ENCODE measurements at regions not wholly inside any gene's neighbourhood (a gene's known extent, or its start where the extent isn't known, plus 50 kb on each side); places are given as distances from the start of the nearest gene placed in this dataset.
"Not testable (repeated sequence)": the region's sequence is repeated elsewhere in the genome, so short reads cannot be mapped to it uniquely, and the experiment has no call there.

DNA sequence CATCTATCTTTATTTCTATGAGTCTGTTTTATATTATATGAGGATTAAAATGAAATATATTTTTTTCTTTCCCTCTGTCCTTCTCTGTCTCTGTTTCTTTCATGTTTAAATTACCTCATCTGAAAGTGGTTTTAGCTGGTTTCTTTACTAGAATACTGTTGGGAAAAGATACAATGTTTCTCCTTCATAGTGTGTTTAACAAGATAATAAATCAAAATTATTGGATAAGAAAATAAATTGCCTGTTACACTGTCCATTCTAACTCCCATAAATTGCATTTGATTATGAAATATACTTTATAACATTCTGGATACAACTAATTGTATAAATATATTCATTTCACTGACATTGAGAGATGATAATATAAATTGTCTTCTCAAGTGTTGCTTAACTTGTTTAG, 1168.0 kb downstream of the PLA2G4A start:
- DNase-seq (ENCODE audit: low read depth in 1 of 2, low spot score in 1 of 2): no peak

DNA sequence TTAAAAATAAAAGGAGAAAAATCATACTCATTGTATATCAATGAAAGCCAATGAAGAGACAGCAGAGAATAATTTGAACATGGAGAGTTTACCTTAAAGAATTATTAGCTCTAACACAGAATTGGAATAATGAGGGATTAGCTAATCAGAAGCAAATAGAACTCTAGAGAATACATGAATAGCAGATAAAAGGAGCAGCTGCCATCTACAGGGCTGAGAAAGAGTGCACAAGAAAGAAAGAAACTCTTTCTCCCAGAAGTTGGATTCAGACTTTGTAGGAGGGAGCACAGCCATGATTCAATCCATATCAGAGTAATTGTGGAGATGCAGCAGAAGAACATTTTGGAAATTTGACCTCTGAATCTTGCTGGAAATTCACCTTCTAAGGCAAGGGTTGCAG, 1171.2 kb downstream of the PLA2G4A start:
- no peak for DNase-seq (ENCODE audit: low read depth in 1 of 2, low spot score in 1 of 2)

DNA sequence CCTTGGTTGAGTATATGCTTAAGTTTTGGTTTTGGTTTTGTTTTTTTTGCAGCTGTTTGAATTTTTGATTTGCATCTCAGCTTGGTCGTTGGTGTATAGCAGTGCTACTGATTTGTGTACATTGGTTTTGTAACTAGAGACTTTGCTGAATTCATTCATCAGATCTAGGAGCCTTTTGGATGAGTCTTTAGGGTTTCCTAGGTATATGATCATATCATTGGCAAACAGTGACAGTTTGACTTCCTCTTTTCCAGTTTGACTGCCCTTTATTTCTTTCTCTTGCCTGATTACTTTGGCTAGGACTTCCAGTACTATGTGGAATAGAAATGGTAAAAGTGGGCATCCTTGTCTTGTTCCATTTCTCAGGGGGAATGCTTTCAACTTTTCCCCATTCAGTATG, 1174.9 kb downstream of the PLA2G4A start:
- not testable (repeated sequence) for DNase-seq (ENCODE audit: low read depth in 1 of 2, low spot score in 1 of 2)

DNA sequence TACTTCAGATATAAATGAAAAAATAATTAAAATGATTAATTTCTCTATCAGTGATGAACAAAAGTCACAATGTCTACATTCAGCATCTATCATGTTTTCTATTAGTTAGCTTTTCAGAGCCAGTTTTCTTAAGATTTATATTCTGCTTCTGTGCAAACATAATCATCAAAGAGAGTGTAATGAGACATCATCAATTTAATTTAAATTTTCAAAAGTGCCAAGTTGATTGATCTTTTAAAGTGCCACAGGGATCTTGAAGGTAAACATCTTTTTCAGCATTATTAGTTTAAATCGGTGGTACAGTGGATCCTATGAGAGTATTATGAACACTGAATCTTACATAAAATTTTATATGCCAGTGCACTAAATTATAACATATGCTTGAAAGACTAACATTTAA, 1176.1 kb downstream of the PLA2G4A start:
- no peak for DNase-seq (ENCODE audit: low read depth in 1 of 2, low spot score in 1 of 2)

DNA sequence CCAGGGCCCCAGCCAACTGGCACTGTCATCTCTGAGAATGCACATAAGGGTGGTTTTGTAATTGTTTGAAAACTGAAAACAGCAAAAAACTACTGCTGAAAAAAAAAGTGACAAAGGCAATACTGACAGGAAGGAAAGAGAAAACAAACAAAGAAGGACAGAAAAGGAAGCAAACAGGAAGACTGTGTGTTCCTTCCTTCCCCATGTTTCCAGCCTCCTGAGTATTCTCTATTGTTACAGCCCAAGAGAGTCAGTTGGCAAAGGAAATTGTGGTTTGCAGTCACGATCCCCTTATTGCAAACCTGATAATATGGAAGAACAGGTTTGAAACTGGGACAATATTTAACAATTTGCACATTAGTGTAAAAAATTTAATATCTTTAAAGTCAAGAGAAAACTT, 1177.6 kb downstream of the PLA2G4A start:
- DNase-seq (ENCODE audit: low read depth in 1 of 2, low spot score in 1 of 2): no peak

DNA sequence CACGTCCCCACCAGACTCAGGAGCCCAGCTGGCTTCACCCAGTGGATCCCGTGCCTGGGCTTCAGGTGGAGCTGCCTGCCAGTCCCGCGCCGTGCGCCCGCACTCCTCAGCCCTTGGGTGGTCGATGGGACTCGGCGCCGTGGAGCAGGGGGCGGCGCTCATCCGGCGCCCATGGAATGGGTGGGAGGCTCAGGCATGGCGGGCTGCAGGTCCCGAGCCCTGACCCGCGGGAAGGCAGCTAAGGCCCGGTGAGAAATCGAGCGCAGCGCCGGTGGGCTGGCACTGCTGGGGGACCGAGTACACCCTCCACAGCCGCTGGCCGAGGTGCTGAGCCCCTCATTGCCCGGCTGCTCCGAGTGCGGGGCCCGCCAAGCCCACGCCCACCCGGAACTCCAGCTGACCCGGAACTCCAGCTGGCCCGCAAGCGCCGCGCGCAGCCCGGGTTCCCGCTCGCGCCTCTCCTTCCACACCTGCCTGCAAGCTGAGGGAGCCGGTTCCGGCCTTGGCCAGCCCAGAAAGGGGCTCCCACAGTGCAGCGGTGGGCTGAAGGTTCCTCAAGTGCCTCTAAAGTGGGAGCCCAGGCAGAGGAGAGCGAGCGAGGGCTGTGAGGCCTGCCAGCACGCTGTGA, 1184.6 kb downstream of the PLA2G4A start:
- DNase-seq (ENCODE audit: low read depth in 1 of 2, low spot score in 1 of 2): not testable (repeated sequence)

DNA sequence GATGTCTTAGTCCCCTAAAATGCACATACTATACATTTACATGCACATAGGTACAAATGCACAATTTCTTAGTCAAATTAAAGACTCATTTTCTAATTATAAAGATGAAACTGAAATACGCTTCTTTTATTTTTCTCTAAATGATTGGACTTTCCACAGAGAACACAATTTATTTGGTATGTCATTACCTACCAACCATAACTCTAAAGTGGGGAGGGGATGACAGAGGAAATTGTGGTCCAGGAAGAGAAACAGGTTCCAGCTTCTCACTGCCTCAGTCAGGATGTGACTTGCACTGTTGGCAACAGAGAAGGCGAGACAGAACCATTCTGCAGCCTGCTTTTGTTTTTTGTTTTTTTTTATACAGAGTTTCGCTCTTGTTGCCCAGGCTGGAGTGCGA, 1189.2 kb downstream of the PLA2G4A start:
- DNase-seq (ENCODE audit: low read depth in 1 of 2, low spot score in 1 of 2): no peak

DNA sequence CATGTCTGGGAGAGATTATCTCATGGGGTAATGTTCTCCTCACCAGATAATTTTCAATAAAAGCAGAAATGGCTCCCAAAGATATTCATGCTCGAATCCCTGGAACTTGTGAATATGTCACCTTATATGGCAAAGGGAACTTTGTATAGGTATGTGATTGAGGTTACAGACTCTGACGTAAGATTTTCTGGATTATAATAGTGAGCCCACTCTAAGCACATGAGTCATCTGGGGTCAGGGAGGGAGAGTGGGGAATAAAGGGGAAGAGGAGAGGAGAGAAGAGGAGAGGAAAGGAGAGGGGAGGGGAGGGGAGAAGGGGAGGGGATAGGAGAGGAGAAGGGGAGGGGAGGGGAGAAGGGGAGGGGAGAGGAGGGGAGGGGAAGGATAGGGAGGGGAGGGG, 1193.9 kb downstream of the PLA2G4A start:
- DNase-seq (ENCODE audit: low read depth in 1 of 2, low spot score in 1 of 2): no peak

DNA sequence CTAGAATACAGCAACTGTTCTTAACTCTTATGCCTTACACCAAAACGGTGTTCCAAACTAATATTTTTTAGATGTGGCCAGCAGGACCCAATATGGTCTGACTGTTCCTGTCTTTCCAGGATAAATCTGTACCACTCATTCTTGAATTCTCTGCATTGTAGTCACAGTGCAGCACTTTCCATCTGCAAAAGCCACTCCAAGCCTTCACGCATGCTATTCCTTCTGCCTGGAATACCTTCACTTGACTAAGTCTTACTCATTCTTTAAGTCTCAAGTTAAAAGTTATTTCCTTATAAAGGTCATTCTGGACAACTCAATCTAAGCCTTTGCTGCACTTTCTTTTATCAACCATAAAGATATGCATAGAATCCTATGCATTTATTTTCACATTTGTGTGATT, 1194.5 kb downstream of the PLA2G4A start:
- DNase-seq (ENCODE audit: low read depth in 1 of 2, low spot score in 1 of 2): no peak

DNA sequence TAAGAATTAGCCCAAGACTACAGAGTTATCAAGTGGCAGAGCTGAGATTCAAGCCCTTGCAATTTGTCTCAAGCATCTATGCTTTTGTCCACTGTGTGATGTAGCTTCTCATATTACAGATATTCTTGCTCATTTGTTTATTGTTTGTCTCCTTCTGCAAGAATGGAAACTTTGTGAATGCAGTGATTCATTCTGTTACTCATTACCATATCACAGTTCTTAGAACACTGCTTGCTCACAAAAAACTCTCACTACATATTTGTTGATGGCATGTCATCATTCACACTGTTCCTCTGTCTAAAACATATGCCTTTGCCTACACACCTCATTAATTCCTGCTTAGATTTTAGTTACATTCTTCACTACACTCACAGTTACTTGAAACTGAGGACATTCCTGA, 1198.9 kb downstream of the PLA2G4A start:
- no peak for DNase-seq (ENCODE audit: low read depth in 1 of 2, low spot score in 1 of 2)

DNA sequence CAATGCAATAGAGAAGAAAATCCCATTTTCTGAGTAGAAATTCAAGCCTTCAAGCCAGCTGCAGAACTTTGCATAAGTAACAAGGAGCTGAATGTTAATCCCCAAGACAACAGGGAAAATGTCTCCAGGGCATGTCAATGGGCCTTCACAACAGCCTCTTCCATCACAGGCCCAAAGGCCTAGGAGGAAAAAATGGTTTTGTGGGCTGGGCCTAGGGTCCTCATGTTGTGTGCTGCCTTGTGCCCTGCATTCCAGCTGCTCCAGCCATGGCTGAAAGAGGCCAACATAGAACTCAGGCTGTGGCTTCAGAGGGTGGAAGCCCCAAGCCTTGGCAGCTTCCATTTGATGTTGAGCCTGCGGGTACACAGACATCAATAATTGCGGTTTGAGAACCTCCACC, 1208.8 kb downstream of the PLA2G4A start:
- DNase-seq (ENCODE audit: low read depth in 1 of 2, low spot score in 1 of 2): not testable (repeated sequence)

DNA sequence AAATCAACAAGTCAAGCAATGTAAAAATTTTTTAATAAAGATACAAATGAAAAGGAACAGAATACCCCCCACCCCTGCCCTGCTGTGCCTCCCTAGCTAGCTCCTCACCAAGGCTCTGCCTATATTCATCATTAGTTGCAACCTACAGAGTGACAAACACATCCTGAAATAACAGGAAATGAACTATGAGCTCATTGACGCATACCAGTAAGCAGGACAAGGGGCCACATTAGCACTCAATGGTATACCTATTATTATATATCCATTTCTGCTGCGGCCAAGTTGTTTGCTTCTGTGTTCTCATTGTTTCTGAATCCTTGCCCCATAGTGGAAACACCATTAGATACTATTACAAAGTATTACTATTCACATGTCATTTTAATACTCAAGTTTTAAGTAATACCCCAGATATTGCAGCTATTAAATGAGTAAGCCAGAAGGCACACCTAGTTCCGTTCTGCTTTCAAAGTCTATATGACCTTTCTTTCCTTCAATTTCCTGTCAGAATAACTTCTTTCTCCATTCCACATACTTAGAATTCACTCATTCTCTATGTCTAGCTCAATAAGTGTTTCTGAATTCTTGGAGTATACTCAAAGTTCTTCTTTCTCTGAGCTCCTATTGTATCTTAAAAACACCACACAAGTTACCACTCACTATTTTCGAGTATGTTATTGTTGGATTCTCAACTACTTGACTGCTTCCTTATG, 1214.9 kb downstream of the PLA2G4A start:
- no peak for DNase-seq (ENCODE audit: low read depth in 1 of 2, low spot score in 1 of 2)

DNA sequence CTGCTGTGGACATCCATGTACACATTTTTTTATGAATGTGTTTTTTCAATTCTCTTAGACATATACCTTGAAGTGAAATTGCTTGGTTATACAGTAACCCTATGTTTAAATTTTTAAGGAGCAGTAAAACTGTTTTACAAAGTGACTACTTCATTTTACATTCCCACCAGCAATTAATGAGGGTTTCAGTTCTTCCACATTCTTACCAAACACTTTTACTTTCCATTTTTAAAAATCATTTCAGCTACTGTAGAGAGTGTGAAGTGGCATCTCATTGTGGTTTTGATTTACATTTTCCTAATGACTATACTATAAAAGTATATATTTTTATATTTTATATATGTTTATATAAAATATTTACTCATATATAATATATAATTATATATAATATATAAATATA, 1221.5 kb downstream of the PLA2G4A start:
- no peak for DNase-seq (ENCODE audit: low read depth in 1 of 2, low spot score in 1 of 2)

DNA sequence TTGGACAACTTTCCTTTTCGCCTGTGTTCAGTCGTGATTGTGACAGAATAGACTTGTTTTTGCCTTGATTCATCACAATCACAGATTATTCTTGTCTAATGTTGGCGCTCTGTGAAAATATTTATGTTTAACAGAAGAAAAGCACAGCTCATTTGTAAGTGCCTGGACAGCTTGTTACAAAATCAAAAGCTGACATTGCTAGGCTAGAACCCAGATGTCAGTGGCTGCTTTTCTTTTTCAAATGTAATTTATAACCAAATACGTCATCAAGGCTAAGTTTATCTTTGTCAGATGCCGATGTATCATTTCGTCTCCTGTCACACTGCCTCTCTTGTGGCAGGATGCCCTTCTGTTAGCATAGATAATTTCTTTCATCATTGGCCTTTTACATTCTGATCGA, 1227.3 kb downstream of the PLA2G4A start:
- no peak for DNase-seq (ENCODE audit: low read depth in 1 of 2, low spot score in 1 of 2)

DNA sequence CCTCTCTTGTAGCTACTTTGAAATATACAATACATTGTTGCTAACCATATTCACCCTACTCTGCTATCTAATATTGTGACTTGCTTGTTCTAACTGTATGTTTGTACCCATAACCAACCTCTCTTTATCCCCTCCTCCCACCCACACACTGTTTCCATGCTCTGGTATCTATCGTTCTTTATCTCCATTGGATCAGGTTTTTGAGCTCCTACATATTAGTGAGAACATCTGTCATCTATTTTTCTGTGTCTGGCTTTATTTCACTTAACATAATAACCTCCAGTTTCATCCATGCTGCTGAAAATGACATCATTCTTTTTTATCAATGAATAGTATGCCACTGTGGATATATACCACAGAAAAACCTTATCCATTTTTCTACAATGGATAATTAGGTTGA, 1230.1 kb downstream of the PLA2G4A start:
- DNase-seq (ENCODE audit: low read depth in 1 of 2, low spot score in 1 of 2): no peak

DNA sequence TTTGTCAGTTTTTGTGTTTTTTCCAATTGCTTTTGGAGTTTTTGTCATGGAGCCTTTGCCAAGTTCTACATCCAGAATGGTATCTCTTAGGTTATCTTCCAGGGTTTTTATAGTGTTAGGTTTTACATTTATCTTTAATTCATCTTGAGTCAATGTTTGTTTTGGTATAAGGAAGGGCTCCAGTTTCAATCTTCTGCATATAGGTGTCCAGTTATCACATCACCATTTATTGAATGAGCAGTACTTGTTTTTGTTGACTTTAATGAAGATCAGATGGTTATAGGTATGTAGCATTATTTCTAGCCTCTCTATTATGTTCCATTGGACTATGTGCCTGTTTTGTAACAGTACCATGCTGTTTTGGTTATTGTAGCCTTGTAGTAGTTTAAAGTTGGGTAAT, 1233.1 kb downstream of the PLA2G4A start:
- no peak for DNase-seq (ENCODE audit: low read depth in 1 of 2, low spot score in 1 of 2)

DNA sequence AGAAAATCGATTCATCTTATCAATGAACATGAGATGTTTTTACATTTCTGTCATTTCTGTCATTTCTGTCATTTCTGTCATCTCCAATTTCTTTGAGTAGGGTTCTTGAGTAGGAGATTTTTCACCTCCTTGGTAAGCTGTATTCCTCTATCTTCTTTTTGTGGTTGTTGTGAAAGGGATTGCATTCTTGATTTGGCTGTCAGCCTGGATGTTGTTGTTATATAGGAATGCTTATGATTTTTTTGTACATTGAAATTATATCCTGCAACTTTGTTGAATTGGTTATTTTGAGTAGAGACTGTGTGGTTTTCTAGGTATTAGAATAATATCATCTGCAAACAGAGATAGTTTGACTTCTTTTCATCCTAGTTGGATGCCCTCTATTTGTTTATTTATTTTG, 1233.7 kb downstream of the PLA2G4A start:
- DNase-seq (ENCODE audit: low read depth in 1 of 2, low spot score in 1 of 2): no peak

DNA sequence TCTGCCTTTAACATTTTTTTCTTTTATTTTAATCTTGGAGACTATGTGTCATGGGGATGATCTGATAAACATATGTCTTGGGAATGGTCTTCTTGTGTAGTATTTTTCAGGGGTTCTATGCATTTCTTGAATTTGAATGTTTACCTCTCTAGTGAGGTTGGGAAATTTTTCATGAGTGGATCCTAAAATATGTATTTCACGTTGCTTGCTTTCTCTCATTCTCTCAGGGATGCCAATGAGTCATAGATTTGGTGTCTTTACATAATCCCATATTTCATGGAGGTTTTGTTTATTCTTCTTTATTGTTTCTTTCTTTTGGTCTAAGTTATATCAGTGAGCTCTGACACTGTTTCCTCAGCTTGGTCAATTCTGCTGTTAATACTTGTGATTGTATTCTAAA, 1237.2 kb downstream of the PLA2G4A start:
- DNase-seq (ENCODE audit: low read depth in 1 of 2, low spot score in 1 of 2): no peak

DNA sequence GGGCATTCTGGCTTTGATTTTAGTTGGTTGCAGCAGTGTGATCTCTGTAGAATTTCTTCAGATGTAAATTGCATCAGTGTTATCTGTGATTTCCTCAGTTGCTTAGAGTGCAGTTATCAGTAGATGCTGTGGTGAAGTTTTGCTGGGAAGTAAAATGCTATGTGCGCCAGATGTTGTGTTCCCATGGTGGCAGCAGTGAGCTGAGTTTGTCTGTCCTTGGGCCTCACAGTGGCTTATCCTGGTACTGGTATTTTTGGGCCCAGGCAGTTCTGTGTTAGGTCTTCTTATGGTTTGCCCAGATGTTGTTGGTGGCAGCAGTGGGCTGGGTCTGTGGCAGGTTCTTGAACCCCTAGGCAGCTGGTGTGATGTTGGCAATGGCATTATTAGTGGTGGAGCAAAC, 1242.1 kb downstream of the PLA2G4A start:
- DNase-seq (ENCODE audit: low read depth in 1 of 2, low spot score in 1 of 2): no peak

DNA sequence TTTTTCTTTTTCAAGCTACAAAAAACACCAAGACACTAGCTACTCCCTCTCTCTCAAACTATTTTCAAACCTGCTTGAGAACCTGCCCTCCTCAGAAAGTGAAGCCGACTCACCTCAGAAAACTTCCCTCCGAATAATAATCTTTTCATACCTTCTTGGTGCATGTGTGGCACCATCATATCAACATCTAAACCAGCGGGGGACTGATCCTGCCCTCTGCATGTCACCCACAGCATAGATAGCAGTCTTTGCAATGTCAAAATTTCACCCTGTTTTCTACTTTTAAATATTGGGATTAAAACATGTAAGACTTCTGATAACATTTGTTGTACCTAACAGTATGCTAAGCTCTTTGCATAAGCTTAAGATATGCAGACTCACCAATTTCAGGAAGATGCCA, 1260.3 kb downstream of the PLA2G4A start:
- no peak for DNase-seq (ENCODE audit: low read depth in 1 of 2, low spot score in 1 of 2)

DNA sequence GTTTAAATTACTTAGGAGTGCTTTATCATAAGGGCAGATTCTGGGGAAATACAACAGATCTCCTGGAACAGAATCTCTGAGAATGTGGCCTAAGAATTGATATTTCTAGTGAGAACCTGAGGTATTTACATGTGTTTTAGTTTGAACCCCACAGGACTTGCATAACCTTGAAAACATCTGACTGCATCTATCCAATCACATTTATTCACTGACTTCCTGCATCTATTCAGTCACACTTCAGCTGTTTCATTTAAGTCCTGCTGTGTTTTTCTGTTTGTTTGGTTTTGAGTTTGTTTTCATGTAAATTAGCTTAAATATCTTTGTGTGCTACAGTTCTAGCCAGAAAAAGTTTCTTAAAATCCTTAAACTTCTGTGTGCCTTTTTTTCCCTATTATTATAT, 1260.7 kb downstream of the PLA2G4A start:
- no peak for DNase-seq (ENCODE audit: low read depth in 1 of 2, low spot score in 1 of 2)

DNA sequence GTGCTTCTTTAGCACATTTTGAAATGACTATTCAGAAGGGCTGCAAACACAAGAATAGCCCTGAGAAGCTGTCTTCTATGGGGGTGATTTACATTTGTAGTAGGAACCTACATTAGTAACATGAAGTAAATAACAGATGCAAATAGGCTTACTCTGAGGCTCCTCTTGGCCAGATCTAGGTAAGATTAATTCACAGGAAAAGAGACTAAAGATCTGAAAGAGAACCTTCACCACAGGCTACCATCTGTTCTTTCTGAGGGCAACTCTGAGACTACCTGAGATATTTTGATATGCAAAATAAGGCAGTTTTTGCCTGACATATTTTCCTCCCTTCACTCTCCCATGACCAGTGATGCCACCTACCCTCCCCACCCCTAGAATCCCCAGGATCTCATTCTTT, 1267.8 kb downstream of the PLA2G4A start:
- DNase-seq (ENCODE audit: low read depth in 1 of 2, low spot score in 1 of 2): no peak

DNA sequence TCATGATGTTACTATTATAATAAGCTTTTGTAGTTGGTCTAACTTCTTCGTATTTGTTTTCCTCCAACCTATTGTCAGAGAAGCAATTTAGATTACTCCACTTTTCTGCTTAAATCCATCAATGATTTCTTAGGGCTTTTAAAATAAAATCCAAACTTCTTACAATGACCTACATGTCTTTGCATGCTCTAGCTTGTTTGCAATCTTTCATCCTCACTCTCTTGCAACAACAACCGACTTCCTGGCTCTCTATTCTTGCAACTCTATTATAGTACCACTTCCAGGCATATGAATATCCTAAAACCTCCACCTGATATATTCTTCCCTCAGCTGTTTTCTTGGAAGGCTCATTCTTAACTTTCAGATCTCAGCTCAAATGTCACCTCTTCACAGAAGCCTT, 1288.7 kb downstream of the PLA2G4A start:
- no peak for DNase-seq (ENCODE audit: low read depth in 1 of 2, low spot score in 1 of 2)

Measured in activated CD4-positive, alpha-beta T cell treated with anti-CD3 and anti-CD28 coated beads, Interleukin-2, amount 50 U/mL, for 24 hours (primary cell).